ENCODE measurements at regions not wholly inside any gene's neighbourhood (a gene's known extent, or its start where the extent isn't known, plus 50 kb on each side); places are given as distances from the start of the nearest gene placed in this dataset.

DNA sequence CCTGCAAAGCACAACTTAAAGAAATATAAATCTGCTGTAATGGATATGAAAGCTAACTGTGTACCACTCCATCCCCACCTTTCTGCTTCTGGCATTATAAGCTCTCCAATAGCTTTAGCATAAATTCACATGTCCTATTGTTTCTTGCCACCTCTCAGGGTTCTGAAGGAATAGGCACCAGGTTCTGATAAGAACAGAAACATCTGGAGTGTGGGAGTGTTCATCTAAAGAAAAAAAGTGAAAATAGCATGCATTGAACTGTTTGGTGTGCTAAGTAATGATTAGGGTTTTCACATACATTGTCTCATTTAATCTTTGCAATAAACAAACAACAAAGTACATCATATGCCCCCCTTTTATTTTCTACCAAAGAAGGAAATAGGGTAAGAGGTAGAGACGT is 72.3 kb downstream of the FAM76B start:
- no peak for DNase-seq (ENCODE audit: low read depth)

DNA sequence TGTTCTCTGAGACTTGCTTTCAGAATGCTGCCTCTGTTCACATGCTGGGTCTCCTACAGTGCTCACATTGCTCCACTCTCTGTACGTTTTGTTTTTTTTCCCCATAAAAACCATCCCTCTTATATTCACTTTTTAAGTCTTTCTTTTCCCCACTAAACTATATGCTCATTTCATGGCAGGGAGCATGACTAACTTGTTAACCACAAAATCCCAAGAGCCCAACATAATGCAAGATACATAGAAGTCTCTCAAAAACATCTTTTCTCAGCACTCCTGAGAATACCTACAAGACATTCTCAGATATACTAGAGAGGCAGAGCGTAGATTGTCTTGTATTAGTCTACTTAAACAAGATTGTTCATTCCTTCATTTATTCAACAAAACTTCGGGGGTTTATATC is 73.3 kb downstream of the FAM76B start:
- no peak for DNase-seq (ENCODE audit: low read depth)

DNA sequence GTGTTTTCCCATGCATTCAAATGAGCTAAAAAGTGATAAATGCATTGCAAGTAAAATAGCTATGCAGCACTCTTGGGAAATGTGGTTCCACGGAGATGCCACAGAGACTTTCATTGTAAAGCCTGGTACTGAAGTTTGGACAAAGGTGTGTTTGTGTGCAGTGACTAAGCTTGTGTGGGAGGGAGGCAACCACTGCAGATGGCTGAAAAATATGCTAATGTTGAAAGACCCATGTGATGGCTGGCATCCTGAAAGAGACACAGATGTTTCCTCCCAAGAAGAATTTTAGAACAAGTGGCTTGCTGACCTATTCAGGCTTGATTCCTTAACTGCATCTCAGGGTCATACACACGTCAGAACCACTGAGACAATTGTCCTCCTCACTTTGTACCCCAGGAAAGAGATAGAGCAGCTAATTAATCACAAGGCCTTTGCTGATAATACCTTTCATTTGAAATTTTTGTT is 73.8 kb downstream of the FAM76B start:
- no peak for DNase-seq (ENCODE audit: low read depth)

DNA sequence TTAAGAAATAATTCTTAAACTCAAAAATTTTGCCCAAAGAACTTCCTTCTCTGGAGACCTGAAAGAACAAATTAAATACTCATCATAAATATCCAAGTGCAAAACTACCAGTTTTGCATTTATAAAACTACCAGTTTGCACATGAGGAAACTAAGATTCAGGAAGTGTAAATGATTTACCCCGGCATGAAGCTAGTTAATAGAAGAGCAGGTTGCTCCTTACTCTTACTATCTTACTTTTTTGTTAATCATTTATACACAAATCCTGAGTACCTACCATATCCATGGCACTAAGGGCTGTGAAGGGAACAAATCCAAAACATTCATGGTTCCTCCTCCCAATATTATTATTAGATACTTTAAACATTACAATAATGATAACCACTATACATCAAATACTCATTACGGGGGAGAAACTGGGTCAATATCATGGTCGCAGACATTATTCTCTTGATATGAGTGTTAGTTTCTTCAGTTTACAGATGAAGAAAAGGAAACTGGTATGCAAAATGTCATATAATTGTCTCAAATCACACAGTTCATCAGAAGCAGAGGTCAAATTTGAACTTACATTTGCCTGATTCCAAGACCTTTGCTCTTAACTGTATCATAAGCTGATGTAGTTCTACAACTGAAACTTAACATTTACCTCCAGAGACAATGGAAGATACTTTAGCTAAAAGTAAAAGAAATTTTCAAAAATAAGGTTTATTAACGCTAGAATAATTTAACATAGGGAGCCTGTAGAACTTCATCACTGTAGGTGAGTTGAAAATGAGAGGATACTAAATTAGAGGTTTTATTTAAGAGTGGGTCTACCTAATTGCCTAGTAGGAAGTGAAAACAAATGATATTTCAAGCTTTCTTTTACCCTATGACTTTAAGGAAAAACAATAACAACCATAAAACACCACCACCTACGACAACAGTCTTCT is 74.5 kb downstream of the FAM76B start:
- DNase-seq (ENCODE audit: low read depth) = no peak

DNA sequence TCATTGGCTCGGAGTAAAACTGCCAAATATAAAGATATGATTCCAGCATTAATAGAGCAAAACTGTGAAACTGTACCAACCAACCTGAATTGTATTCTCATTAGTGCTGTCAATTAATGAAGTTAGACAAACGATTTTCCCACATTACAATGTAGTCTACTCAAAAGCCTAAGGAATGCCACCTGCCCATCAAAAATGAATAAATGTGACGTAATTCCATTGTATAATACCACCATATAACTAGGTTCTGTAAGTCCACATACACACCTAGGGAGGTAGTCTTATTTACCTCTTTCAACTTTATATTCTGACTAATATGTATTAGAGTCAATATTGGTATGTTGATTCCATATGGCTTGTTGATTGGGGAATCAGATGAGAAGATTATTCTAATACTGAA is 76.2 kb downstream of the FAM76B start:
- no peak for DNase-seq (ENCODE audit: low read depth)

DNA sequence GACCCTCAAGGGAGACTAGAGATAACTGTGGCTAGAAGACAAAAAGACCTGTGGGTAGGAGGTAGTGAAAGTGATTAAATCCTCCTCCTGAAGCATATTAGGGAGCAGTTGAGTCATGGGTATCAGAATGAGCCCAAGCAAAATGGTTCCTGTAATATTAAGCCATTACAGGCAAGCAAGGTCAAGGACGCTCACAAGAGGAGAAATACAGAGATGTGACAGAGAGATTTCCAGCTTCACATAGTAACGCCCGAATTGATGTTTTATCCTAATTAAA is 77.7 kb downstream of the FAM76B start:
- DNase-seq (ENCODE audit: low read depth) = no peak

DNA sequence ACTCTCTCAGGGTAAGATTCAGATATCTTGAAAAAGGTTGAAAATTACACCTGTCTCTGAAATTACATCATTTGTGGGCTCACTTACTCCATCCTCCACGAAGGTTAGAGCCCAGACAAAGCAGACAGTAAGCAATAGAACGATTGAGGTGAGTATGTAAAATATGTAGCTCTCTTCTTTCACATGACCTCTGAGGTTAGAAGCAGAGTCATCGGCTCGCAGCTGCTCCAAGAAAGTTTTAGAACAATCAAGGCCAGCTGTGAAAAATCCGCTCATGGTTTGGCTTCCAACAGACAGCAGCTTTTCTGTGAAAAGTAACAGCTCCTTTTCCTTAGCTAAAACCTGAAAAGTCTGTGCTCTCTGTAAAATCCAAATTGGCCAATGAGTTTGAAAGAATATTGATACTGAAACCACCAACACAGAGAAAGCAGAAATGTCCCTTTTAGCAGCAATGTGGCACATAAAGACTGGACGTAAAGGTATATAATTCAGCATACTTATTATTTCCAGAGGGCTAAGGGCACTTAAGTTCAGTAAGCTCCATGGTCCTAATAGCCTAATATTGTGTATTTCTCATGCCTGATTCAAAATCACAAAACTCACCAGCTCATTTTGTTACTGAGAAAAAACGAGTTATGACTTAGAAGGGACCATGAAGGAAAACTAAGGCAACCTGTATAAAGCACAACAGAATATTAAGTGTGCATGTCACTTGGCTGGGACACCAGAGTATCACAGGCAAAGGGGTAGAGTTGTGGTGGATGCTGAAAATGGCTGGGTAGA is 78.2 kb downstream of the FAM76B start:
- DNase-seq (ENCODE audit: low read depth) = no peak

DNA sequence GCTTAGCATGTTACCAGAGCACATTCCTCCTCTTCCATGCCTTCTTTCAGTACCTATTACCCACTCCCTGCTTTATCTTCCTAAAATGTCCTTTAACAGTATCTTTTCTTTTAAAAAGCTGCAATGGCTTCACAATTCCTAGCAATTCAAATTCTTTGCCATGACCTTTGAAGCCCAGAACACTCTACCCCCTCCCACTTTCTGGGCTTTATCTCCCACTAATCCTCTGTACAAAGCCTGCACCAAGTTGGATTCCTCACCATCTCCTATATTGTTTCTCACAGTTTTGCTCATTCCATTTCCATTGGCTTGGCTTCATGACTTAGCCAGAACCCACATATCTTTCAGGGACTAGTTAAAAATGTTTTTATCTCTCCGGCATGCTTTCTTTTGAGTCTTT is 80.9 kb downstream of the FAM76B start:
- DNase-seq (ENCODE audit: low read depth) = no peak

DNA sequence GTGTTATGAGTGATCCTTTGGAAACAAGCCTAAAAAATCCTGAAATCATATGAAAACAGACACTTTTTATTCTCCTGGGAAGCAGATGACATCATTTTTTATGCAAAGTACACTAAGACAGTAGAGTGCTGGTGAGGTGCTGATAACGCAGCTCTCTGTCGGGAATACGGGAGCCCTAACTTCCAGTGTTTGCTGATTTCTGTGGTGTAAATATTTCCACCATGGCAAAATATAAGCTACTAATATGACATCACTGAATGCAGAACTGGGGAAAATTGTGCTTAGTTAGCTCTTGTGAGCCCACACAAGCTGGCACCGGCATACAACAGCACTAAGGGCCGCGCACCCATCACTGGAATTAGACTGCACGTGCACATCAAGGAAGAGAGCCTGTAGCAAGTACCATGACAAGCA is 82.6 kb downstream of the FAM76B start:
- no peak for DNase-seq (ENCODE audit: low read depth)

DNA sequence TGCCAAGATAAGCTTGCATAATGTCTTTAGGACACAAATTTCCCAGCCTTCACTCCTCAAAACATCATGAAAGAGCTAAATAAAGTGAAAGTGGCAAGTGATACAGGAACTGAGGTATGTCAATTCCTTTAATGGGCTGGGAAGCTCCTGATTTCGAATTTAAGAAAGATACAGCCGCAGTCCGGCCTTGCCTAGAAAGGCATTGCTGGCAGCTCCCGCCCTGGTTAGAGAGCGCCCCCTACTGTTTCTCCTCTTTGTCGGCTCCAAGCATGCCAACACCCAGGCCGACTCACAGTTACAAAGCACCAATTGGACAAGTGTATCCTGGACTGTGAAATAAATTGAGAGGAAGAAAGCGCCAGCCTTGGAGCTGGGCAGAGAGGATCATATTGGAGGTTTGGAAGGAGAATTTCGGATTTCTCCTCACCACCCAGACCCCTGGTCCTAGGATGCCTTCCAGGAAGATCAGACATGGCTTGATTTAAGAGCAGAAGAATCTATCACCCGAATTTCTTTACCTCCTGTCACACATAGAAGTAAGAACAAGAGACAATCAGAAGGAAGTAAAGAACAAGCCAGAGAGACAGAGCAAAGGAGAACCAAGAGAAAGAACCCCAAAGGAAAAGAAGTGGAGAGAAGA is 84.0 kb downstream of the FAM76B start:
- DNase-seq (ENCODE audit: low read depth) = peak; percentile 84

DNA sequence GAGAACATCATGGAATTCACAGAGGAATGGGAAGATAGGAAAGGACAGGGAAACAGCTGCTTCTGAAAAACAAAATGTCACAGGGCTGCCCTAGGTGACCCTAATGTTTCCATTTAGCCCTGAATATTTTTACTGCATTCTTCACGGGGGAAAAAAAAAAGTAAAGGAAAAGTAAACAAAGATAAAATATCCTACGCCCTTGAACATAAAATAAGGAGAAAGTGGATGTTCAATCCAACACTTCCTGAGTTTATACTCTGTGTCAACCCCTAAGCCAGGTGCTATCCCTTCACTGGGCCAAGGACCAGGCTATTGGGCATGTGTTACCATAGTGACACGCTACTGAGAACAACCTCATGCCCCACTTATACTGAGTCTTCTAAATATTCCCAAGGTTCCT is 84.7 kb downstream of the FAM76B start:
- DNase-seq (ENCODE audit: low read depth) = no peak

DNA sequence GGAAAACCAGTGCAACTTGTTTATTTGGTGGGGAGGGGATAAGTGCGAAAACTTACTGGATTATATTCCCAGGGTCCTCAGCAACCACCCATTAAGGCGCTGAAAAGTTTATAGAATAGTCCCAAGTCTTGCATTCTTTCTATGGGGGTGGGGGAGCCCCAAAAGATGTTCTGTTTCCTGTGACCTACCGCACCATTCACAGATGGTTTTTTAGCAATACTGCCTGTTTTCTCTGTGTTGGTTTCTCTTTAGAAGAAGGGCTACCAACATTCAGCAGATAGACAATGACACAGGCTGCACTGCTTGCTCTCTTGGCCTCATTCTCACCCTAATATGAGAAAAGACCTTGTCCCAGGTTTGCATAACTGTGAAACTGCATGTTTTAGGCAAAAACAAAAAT is 86.5 kb downstream of the FAM76B start:
- DNase-seq (ENCODE audit: low read depth) = no peak

DNA sequence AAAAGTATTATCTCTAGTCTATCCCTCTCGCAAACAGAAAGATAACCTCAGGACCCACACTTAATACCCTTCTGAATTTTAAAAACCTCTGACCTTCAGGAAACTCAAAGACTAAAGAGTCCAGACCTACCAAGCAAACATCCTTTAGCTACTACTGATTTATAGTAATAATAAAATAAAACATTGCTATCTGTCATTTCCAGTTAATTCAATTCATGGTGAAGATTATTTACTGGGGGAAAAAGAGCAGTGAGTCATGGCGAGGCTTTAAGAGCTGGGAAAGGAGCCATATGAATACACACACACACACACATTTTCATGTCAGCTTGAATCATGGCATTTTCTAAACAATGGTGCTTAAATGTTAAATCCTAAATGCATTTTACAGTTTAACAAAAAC is 87.1 kb downstream of the FAM76B start:
- peak; percentile 87 for DNase-seq (ENCODE audit: low read depth)

DNA sequence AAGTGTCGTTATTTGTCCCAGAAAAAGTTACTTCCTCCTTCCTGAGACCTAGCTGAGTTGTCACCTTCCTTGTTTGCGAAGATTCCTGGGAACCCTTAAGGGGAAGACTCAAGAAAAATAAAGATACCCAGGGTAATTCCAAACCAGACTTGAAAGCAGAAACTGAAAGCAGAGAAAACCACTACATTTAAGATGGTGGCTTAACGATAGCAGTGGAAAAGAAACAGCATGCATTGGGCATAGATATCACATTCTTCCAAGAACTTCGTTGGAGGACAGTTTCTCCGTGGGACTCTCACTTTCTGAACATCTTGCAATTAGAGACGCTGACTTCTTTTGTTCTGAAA is 89.1 kb downstream of the FAM76B start:
- no peak for DNase-seq (ENCODE audit: low read depth)

DNA sequence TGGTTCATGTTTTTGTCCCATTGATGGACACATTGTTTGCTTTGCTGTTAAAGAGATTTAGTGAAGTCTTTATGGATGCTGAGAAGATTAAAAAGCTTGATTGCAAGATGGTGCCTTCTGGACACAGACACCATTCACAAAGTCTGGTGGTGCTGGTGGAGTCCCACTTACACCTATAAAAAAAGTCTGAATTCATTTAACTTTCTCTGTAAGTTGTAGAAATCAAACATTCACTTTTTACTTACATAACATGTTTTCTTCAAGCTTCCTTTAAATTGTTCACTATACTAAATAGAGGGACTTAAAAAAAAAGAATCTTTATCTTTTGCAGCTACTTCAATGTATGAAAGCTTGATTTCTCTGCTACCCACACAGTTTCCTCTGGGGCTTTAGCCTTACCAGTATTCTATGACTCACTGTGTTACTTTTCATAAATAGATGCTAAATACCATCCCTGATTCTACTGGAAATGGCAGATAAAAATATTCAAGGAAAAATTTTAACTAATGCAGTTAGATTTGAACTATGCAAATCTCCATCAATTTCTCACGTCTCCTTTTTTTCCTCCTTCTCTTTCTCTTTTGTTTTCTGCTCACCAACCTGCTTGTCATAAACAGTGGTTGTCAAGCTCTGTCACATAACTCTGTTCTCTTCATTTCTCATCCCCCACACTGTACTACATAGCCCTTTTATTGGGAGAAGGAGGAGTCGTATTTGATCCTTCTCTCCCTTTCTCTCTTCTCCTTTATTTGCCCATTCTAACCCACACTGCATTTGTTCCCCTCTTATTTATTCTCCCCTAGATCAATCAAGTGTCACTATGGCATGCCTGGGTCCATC is 89.7 kb downstream of the FAM76B start:
- DNase-seq (ENCODE audit: low read depth) = no peak

DNA sequence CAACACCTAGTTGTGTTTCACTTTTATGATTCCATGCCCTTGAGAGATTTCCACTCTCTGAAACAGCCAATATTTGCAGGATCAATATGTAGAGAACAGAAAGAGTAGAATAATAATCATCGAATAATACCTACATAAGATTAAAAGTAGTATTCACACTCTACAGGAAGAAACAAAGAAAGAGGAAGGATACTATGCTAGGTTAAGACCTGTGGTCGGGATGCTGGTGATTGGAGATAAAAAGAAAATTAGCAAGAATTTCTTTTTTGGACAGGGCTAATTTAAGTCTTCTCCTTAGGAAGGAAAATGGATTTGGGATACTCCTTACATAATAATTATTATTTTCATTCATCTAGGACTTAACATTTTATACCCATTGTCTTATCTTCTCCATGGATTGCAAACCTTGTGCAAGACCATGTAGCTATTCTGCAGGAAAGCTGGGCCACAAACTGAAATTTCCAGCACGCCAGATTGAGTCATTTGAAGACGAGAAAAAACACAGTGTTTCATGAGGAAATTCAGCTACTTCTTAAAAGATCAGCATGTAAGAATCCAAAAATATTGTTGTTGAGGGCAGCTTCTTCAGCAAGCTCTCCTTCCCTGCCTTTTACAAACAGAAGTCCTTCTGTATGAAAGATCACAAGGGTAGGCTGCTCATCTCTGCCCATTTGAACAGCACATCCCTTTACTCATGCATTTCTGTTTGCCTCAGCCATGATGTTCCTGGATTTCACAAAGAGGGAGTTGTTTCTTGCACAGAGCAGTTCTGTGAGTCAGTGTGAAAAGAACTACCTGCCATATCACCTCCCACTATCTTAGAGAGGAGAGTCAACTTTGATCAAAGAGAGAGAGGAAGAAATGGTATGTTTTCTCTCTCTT is 90.7 kb downstream of the FAM76B start:
- DNase-seq (ENCODE audit: low read depth) = no peak

DNA sequence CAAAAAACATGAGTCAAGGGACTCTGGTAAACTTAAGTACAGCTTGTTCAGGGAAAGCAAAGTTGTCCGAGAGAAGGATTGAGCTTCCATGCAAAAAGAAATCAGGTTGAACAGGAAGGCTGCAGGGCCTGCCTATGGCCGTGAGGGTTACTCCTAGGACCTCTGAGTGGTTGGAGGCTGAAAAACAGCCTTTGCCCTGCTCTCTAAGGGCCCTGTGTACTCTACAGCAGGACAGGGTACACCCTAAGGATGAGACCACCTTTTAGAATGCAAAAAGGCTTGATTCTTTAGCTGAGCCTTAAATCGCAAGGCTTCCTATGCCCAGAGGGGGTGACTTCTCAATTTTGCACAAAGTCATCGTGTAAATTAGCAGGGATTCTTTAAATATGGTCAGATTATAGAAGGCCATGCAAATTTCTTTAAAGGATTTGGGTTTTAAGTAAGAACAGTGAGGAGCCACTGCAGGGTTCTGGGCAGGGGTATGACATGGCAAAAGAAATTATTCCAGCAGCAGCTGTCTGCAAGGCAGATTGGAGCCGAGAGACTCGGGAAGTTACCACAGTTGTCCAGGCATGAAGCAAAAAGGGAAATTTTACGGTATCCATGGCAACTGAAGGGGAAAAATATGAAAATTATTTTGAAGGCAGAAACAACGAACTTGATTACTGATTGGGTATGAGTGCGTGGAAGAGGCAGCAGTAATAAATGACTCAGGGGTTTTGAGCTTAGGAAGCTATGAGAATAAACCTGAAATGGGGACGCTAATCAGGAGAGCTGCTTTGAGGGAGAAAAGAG is 91.8 kb downstream of the FAM76B start:
- DNase-seq (ENCODE audit: low read depth) = no peak

DNA sequence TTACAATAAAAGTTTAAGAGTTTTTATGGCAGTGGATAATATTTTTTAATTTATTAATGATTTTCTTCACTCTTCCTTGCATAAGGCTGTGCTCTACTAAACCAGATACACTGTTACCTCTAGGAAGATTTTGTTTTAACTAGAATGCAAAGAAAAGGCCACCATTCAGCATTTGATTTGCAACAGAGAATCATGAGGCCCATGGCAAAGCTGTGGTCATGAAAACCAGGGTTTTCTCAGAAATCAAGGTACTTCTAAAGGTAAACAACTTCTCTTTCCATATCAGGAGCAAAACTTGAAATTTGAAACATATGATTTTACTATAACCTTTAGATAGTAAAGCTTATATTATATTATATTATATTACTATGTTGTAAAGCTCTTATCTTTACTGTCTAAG is 94.4 kb downstream of the FAM76B start:
- DNase-seq (ENCODE audit: low read depth) = no peak

DNA sequence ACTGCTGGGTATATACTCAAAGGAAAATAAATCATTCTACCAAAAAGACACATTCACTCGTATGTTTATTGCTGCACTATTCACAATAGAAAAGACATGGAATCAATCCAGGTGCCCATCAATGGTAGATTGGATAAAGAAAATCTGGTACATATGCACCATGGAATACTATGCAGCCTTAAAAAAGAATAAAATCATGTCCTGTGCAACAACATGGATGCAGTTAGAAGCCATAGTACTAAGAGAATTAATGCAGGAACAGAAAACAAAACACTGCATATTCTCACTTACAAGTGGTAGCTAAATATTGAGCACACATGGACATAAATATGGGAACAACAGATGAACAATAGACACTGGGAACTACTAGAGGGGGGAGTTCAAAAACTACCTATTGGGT is 96.3 kb downstream of the FAM76B start:
- DNase-seq (ENCODE audit: low read depth) = no peak

DNA sequence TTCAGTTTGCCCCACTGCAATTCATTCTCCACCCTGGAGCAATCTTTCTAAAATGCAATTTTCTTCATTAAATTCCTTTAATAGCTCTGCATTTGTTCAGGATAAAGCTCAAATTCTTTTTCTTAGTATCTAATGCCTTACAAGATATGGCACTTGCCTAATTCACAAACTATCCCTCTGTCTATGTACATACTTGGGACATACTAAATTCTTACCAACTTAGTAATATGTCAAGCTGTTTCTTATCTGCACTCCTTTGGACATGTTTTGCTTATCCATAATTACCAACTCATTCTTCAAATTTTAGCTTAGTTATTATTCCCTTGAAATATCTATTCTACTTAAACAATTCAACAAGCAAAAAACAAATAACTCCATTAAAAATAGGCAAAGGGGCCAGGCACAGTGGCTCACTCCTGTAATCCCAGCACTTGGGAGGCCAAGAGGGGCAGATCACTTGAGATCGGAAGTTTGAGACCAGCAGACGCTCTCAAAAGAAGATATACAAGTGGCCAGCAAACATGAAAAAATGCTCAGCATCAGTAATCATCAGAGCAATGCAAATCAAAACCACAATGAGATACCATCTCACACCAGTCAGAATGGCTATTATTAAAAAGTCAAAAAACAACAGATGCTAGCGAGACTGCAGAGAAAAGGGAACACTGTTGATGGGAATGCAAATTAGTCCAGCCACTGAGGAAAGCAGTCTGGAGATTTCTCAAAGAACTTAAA is 96.9 kb downstream of the FAM76B start:
- no peak for DNase-seq (ENCODE audit: low read depth)

Measured in fibroblast of the conjunctiva (primary cell).